HG03196 (cell line): ENCODE measurements at regions not wholly inside any gene's neighbourhood (a gene's known extent, or its start where the extent isn't known, plus 50 kb on each side); places are given as distances from the start of the nearest gene placed in this dataset.

Source experiments
- ATAC-seq: cut with Tn5 transposase; IDR thresholded peaks from one replicate; pipeline ENCODE4 v1.9.1; 2021; ENCODE audit not compliant: unreplicated experiment

GRCh38 chr7:32273297-32273696 lies 203.1 kb upstream of the PDE1C start:
- ATAC-seq: no peak

- ATAC-seq: no peak
Measured at GRCh38 chr7:32266932-32267475, 196.8 kb upstream of the PDE1C start.

GRCh38 chr7:32264702-32265284 lies 194.6 kb upstream of the PDE1C start:
- ATAC-seq: no peak

- no peak for ATAC-seq
Measured at GRCh38 chr7:32263611-32264010, 193.4 kb upstream of the PDE1C start.

GRCh38 chr7:32262315-32262714 lies 192.1 kb upstream of the PDE1C start:
- ATAC-seq: no peak

GRCh38 chr7:32259931-32260596 lies 189.9 kb upstream of the PDE1C start:
- ATAC-seq: peak; percentile 61

GRCh38 chr7:32258265-32258664 lies 188.1 kb upstream of the PDE1C start:
- no peak for ATAC-seq

- ATAC-seq: no peak
Measured at GRCh38 chr7:32257621-32258020, 187.4 kb upstream of the PDE1C start.

GRCh38 chr7:32256811-32257210 lies 186.6 kb upstream of the PDE1C start:
- ATAC-seq: no peak

GRCh38 chr7:32256376-32256775 lies 186.2 kb upstream of the PDE1C start:
- no peak for ATAC-seq

GRCh38 chr7:32255036-32255435 lies 184.8 kb upstream of the PDE1C start:
- no peak for ATAC-seq

- ATAC-seq: no peak
Measured at GRCh38 chr7:32253299-32253698, 183.1 kb upstream of the PDE1C start.

- no peak for ATAC-seq
Measured at GRCh38 chr7:32251659-32252058, 181.5 kb upstream of the PDE1C start.

- ATAC-seq: no peak
Measured at GRCh38 chr7:32250471-32251260, 180.5 kb upstream of the PDE1C start.

- no peak for ATAC-seq
Measured at GRCh38 chr7:32250003-32250402, 179.8 kb upstream of the PDE1C start.

- ATAC-seq: no peak
Measured at GRCh38 chr7:32248522-32248921, 178.3 kb upstream of the PDE1C start.

GRCh38 chr7:32244806-32245345 lies 174.7 kb upstream of the PDE1C start:
- ATAC-seq: no peak

GRCh38 chr7:32243687-32244290 lies 173.6 kb upstream of the PDE1C start:
- ATAC-seq: no peak

GRCh38 chr7:32242436-32242835 lies 172.2 kb upstream of the PDE1C start:
- no peak for ATAC-seq

GRCh38 chr7:32241636-32242035 lies 171.4 kb upstream of the PDE1C start:
- ATAC-seq: no peak

GRCh38 chr7:32239764-32240163 lies 169.6 kb upstream of the PDE1C start:
- no peak for ATAC-seq
